ENCODE measurements at regions not wholly inside any gene's neighbourhood (a gene's known extent, or its start where the extent isn't known, plus 50 kb on each side); places are given as distances from the start of the nearest gene placed in this dataset.

DNA sequence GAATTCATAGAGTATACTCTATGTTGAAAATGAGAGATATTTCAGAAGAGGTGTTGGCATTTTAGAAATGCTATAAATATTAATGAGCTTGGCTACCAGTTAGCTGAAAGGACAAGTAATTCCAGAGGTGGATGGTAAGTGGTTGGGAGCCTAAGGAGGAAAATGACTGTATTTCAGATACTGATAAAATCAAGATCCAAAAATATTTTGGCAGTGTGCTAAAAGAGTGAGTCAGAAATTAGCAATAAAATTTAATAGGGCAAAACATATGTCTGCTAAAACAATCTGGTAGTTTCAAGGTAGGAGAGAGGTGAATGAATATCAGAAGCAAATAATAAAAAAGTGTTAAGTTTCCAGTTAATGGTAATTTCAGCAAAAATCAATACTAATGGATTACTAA, 1287.9 kb downstream of the CDH8 start:
- Histone ChIP-seq H2AFZ (ENCODE audit: low read depth, low read length) (no peak overlapping the region), H3K27me3 (ENCODE audit: insufficient read depth, low read depth, low read length) (no peaks in the 10 kb centered on the region)

GRCh38 chr16:60744198-60744597, 1292.0 kb downstream of the CDH8 start:
- no peaks in the 10 kb centered on the region for H3K27me3 ChIP-seq (ENCODE audit: insufficient read depth, low read depth, low read length)
- H3K9ac ChIP-seq (ENCODE audit: low read length) = no peak overlapping the region
- H4K20me1 ChIP-seq (ENCODE audit: insufficient read depth) = no peaks in the 10 kb centered on the region
- H3F3A ChIP-seq (ENCODE audit: insufficient read depth, low read length, poor library complexity, severe bottlenecking) = no peaks in the 10 kb centered on the region
- no peak overlapping the region for H3K4me2 ChIP-seq (ENCODE audit: low read length)
- no peak for TF ChIP-seq EZH2 (IDR thresholded peaks at IDR 0.05; ENCODE audit: borderline replicate concordance, insufficient read depth, low read length, poor library complexity, severe bottlenecking)
- no peak for TF ChIP-seq RAD21 (conservative IDR thresholded peaks at IDR 0.05)
- no peak for TF ChIP-seq TAF1 (IDR thresholded peaks at IDR 0.05; ENCODE audit: low read depth)
- TF ChIP-seq EP300 (conservative IDR thresholded peaks at IDR 0.05; ENCODE audit: poor library complexity, severe bottlenecking) = no peak
- no peak for TF ChIP-seq MXI1 (conservative IDR thresholded peaks at IDR 0.05; ENCODE audit: poor library complexity, severe bottlenecking)
- no peaks in the 10 kb centered on the region for H3K36me3 ChIP-seq (ENCODE audit: insufficient read depth, low read length)
- no peak overlapping the region for H3K27ac ChIP-seq (ENCODE audit: low read length)
- H3K79me2 ChIP-seq (replicated peaks; ENCODE audit: insufficient read depth, low read length) = no peaks in the 10 kb centered on the region
- H3K4me3 ChIP-seq (ENCODE audit: low read length) = no peak overlapping the region
- no peak overlapping the region for H2AFZ ChIP-seq (ENCODE audit: low read depth, low read length)
- H3K9me3 ChIP-seq (ENCODE audit: low read length) = no peaks in the 10 kb centered on the region
- H3K9me2 ChIP-seq (ENCODE audit: insufficient read depth, low read length) = no peaks in the 10 kb centered on the region

More for the DNA sequence above, 1287.9 kb downstream of the CDH8 start:
- H3K9ac ChIP-seq (ENCODE audit: low read length) = no peak overlapping the region
- no peak overlapping the region for H3K27ac ChIP-seq (ENCODE audit: low read length)
- no peaks in the 10 kb centered on the region for H3K9me2 ChIP-seq (ENCODE audit: insufficient read depth, low read length)
- no peak overlapping the region for H3K4me2 ChIP-seq (ENCODE audit: low read length)
- H3K4me3 ChIP-seq (ENCODE audit: low read length) = no peak overlapping the region
- no peaks in the 10 kb centered on the region for H3K79me2 ChIP-seq (replicated peaks; ENCODE audit: insufficient read depth, low read length)
- H3F3A ChIP-seq (ENCODE audit: insufficient read depth, low read length, poor library complexity, severe bottlenecking) = no peaks in the 10 kb centered on the region
- TF ChIP-seq, protein P1, sequence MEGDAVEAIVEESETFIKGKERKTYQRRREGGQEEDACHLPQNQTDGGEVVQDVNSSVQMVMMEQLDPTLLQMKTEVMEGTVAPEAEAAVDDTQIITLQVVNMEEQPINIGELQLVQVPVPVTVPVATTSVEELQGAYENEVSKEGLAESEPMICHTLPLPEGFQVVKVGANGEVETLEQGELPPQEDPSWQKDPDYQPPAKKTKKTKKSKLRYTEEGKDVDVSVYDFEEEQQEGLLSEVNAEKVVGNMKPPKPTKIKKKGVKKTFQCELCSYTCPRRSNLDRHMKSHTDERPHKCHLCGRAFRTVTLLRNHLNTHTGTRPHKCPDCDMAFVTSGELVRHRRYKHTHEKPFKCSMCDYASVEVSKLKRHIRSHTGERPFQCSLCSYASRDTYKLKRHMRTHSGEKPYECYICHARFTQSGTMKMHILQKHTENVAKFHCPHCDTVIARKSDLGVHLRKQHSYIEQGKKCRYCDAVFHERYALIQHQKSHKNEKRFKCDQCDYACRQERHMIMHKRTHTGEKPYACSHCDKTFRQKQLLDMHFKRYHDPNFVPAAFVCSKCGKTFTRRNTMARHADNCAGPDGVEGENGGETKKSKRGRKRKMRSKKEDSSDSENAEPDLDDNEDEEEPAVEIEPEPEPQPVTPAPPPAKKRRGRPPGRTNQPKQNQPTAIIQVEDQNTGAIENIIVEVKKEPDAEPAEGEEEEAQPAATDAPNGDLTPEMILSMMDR (IDR thresholded peaks at IDR 0.05; ENCODE audit: poor library complexity, severe bottlenecking) = no peak
- TF ChIP-seq EP300 (conservative IDR thresholded peaks at IDR 0.05; ENCODE audit: poor library complexity, severe bottlenecking) = no peak
- no peak for TF ChIP-seq MXI1 (conservative IDR thresholded peaks at IDR 0.05; ENCODE audit: poor library complexity, severe bottlenecking)
- TF ChIP-seq SMC3 (conservative IDR thresholded peaks at IDR 0.05; ENCODE audit: poor library complexity) = no peak
- TF ChIP-seq TAF1 (IDR thresholded peaks at IDR 0.05; ENCODE audit: low read depth) = no peak
- TF ChIP-seq RAD21 (conservative IDR thresholded peaks at IDR 0.05) = no peak
- TF ChIP-seq POLR2AphosphoS5 (IDR thresholded peaks at IDR 0.05) = no peak
- TF ChIP-seq, protein P2, sequence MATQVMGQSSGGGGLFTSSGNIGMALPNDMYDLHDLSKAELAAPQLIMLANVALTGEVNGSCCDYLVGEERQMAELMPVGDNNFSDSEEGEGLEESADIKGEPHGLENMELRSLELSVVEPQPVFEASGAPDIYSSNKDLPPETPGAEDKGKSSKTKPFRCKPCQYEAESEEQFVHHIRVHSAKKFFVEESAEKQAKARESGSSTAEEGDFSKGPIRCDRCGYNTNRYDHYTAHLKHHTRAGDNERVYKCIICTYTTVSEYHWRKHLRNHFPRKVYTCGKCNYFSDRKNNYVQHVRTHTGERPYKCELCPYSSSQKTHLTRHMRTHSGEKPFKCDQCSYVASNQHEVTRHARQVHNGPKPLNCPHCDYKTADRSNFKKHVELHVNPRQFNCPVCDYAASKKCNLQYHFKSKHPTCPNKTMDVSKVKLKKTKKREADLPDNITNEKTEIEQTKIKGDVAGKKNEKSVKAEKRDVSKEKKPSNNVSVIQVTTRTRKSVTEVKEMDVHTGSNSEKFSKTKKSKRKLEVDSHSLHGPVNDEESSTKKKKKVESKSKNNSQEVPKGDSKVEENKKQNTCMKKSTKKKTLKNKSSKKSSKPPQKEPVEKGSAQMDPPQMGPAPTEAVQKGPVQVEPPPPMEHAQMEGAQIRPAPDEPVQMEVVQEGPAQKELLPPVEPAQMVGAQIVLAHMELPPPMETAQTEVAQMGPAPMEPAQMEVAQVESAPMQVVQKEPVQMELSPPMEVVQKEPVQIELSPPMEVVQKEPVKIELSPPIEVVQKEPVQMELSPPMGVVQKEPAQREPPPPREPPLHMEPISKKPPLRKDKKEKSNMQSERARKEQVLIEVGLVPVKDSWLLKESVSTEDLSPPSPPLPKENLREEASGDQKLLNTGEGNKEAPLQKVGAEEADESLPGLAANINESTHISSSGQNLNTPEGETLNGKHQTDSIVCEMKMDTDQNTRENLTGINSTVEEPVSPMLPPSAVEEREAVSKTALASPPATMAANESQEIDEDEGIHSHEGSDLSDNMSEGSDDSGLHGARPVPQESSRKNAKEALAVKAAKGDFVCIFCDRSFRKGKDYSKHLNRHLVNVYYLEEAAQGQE (IDR thresholded peaks at IDR 0.05; ENCODE audit: borderline replicate concordance) = no peak
- no peak for TF ChIP-seq EZH2 (IDR thresholded peaks at IDR 0.05; ENCODE audit: borderline replicate concordance, insufficient read depth, low read length, poor library complexity, severe bottlenecking)
- no peaks in the 10 kb centered on the region for H3K36me3 ChIP-seq (ENCODE audit: insufficient read depth, low read length)
- no peaks in the 10 kb centered on the region for H3K9me3 ChIP-seq (ENCODE audit: low read length)
- H4K20me1 ChIP-seq (ENCODE audit: insufficient read depth) = no peaks in the 10 kb centered on the region

All from neural cell (in vitro differentiated cells).